ENCODE measurements at regions not wholly inside any gene's neighbourhood (a gene's known extent, or its start where the extent isn't known, plus 50 kb on each side); places are given as distances from the start of the nearest gene placed in this dataset.

- Histone ChIP-seq H3K27ac (ENCODE audit: low read depth in 1 of 2, low read length in 2 of 2) (no peak overlapping the region), H3K4me3 (ENCODE audit: low read length in 2 of 2) (no peak overlapping the region), H3K27me3 (ENCODE audit: control insufficient read depth in 1 of 2, insufficient read depth in 2 of 2, low read length in 1 of 2) (no peaks in the 10 kb centered on the region), H3K4me1 (ENCODE audit: control insufficient read depth in 1 of 2, insufficient read depth in 2 of 2, low read length in 2 of 2) (no peaks in the 10 kb centered on the region), H3K36me3 (ENCODE audit: control insufficient read depth in 1 of 2, insufficient read depth in 2 of 2, low read length in 1 of 2) (no peaks in the 10 kb centered on the region), H3K9me3 (ENCODE audit: control insufficient read depth, low read length) (peaks cover 1% of the 10 kb centered on the region)
- 94 to 96% methylated on average over 1 of the region's 1 CpG for WGBS, 2 donors
- no peak for ATAC-seq (ENCODE audit: low FRiP score)
- DNase-seq: no peak
- intact Hi-C loops (cut with DNase I): no loop called here
Measured at GRCh38 chr2:22748909-22749308, 636.1 kb upstream of the KLHL29 start.

- H3K36me3 ChIP-seq (ENCODE audit: control insufficient read depth in 1 of 2, insufficient read depth in 2 of 2, low read length in 1 of 2): no peaks in the 10 kb centered on the region
- H3K27ac ChIP-seq (ENCODE audit: low read depth in 1 of 2, low read length in 2 of 2): no peak overlapping the region
- peaks cover 1% of the 10 kb centered on the region for H3K9me3 ChIP-seq (ENCODE audit: control insufficient read depth, low read length)
- H3K4me3 ChIP-seq (ENCODE audit: low read length in 2 of 2): no peak overlapping the region
- no peaks in the 10 kb centered on the region for H3K27me3 ChIP-seq (ENCODE audit: control insufficient read depth in 1 of 2, insufficient read depth in 2 of 2, low read length in 1 of 2)
- ATAC-seq (ENCODE audit: low FRiP score): no peak
- DNase-seq: no peak
- intact Hi-C loops (cut with DNase I): no loop called here
- 85% methylated on average over 7 of the region's 7 CpGs for WGBS, 2 donors
- H3K4me1 ChIP-seq (ENCODE audit: control insufficient read depth in 1 of 2, insufficient read depth in 2 of 2, low read length in 2 of 2): no peaks in the 10 kb centered on the region
Measured at GRCh38 chr2:22753476-22753875, 631.5 kb upstream of the KLHL29 start.

- H3K27ac ChIP-seq (ENCODE audit: low read depth in 1 of 2, low read length in 2 of 2): no peak overlapping the region
- no peak for DNase-seq
- no peak overlapping the region for H3K4me3 ChIP-seq (ENCODE audit: low read length in 2 of 2)
- 83 to 87% methylated on average over 9 of the region's 9 CpGs for WGBS, 2 donors
- intact Hi-C loops (cut with DNase I): no loop called here
- no peaks in the 10 kb centered on the region for H3K36me3 ChIP-seq (ENCODE audit: control insufficient read depth in 1 of 2, insufficient read depth in 2 of 2, low read length in 1 of 2)
- H3K27me3 ChIP-seq (ENCODE audit: control insufficient read depth in 1 of 2, insufficient read depth in 2 of 2, low read length in 1 of 2): no peaks in the 10 kb centered on the region
- ATAC-seq (ENCODE audit: low FRiP score): no peak
- H3K4me1 ChIP-seq (ENCODE audit: control insufficient read depth in 1 of 2, insufficient read depth in 2 of 2, low read length in 2 of 2): no peaks in the 10 kb centered on the region
- H3K9me3 ChIP-seq (ENCODE audit: control insufficient read depth, low read length): peaks cover 1% of the 10 kb centered on the region
Measured at GRCh38 chr2:22756276-22757043, 628.5 kb upstream of the KLHL29 start.

- Histone ChIP-seq H3K9me3 (ENCODE audit: control insufficient read depth, low read length) (no peaks in the 10 kb centered on the region), H3K4me3 (ENCODE audit: low read length in 2 of 2) (no peak overlapping the region), H3K36me3 (ENCODE audit: control insufficient read depth in 1 of 2, insufficient read depth in 2 of 2, low read length in 1 of 2) (no peaks in the 10 kb centered on the region), H3K27me3 (ENCODE audit: control insufficient read depth in 1 of 2, insufficient read depth in 2 of 2, low read length in 1 of 2) (no peaks in the 10 kb centered on the region), H3K27ac (ENCODE audit: low read depth in 1 of 2, low read length in 2 of 2) (no peak overlapping the region), H3K4me1 (ENCODE audit: control insufficient read depth in 1 of 2, insufficient read depth in 2 of 2, low read length in 2 of 2) (no peaks in the 10 kb centered on the region)
- WGBS, 2 donors: 52 to 66% methylated on average over 3 of the region's 3 CpGs
- ATAC-seq (ENCODE audit: low FRiP score): no peak
- no peak for DNase-seq
- intact Hi-C loops (cut with DNase I): no loop called here
Measured at GRCh38 chr2:22769497-22769896, 615.5 kb upstream of the KLHL29 start.

GRCh38 chr2:22784566-22784965 is 600.4 kb upstream of the KLHL29 start:
- intact Hi-C loops (cut with DNase I): no loop called here
- WGBS, 2 donors: 8 to 26% methylated on average over 5 of the region's 5 CpGs
- H3K27ac ChIP-seq (ENCODE audit: low read depth in 1 of 2, low read length in 2 of 2): no peak overlapping the region
- no peak overlapping the region for H3K4me3 ChIP-seq (ENCODE audit: low read length in 2 of 2)
- no peak for DNase-seq
- ATAC-seq (ENCODE audit: low FRiP score): no peak
- no peaks in the 10 kb centered on the region for H3K4me1 ChIP-seq (ENCODE audit: control insufficient read depth in 1 of 2, insufficient read depth in 2 of 2, low read length in 2 of 2)
- no peaks in the 10 kb centered on the region for H3K27me3 ChIP-seq (ENCODE audit: control insufficient read depth in 1 of 2, insufficient read depth in 2 of 2, low read length in 1 of 2)
- H3K9me3 ChIP-seq (ENCODE audit: control insufficient read depth, low read length): no peaks in the 10 kb centered on the region
- no peaks in the 10 kb centered on the region for H3K36me3 ChIP-seq (ENCODE audit: control insufficient read depth in 1 of 2, insufficient read depth in 2 of 2, low read length in 1 of 2)

GRCh38 chr2:22786817-22787216 is 598.2 kb upstream of the KLHL29 start:
- no peak for DNase-seq
- 82 to 85% methylated on average over 2 of the region's 2 CpGs for WGBS, 2 donors
- intact Hi-C loops (cut with DNase I): no loop called here

GRCh38 chr2:22787745-22788144 is 597.2 kb upstream of the KLHL29 start:
- DNase-seq: no peak
- H3K9me3 ChIP-seq (ENCODE audit: control insufficient read depth, low read length): no peaks in the 10 kb centered on the region
- WGBS, 2 donors: 69 to 72% methylated on average over 1 of the region's 1 CpG
- H3K27ac ChIP-seq (ENCODE audit: low read depth in 1 of 2, low read length in 2 of 2): no peak overlapping the region
- no peak for ATAC-seq (ENCODE audit: low FRiP score)
- intact Hi-C loops (cut with DNase I): no loop called here
- H3K4me1 ChIP-seq (ENCODE audit: control insufficient read depth in 1 of 2, insufficient read depth in 2 of 2, low read length in 2 of 2): no peaks in the 10 kb centered on the region
- no peaks in the 10 kb centered on the region for H3K36me3 ChIP-seq (ENCODE audit: control insufficient read depth in 1 of 2, insufficient read depth in 2 of 2, low read length in 1 of 2)
- H3K27me3 ChIP-seq (ENCODE audit: control insufficient read depth in 1 of 2, insufficient read depth in 2 of 2, low read length in 1 of 2): no peaks in the 10 kb centered on the region
- H3K4me3 ChIP-seq (ENCODE audit: low read length in 2 of 2): no peak overlapping the region

More at GRCh38 chr2:22786817-22787216, 598.2 kb upstream of the KLHL29 start:
- Histone ChIP-seq H3K27ac (ENCODE audit: low read depth in 1 of 2, low read length in 2 of 2) (no peak overlapping the region), H3K27me3 (ENCODE audit: control insufficient read depth in 1 of 2, insufficient read depth in 2 of 2, low read length in 1 of 2) (no peaks in the 10 kb centered on the region), H3K4me1 (ENCODE audit: control insufficient read depth in 1 of 2, insufficient read depth in 2 of 2, low read length in 2 of 2) (no peaks in the 10 kb centered on the region), H3K9me3 (ENCODE audit: control insufficient read depth, low read length) (no peaks in the 10 kb centered on the region), H3K36me3 (ENCODE audit: control insufficient read depth in 1 of 2, insufficient read depth in 2 of 2, low read length in 1 of 2) (no peaks in the 10 kb centered on the region), H3K4me3 (ENCODE audit: low read length in 2 of 2) (no peak overlapping the region)
- ATAC-seq (ENCODE audit: low FRiP score): no peak

GRCh38 chr2:22788749-22789327 is 596.1 kb upstream of the KLHL29 start:
- Histone ChIP-seq H3K4me1 (ENCODE audit: control insufficient read depth in 1 of 2, insufficient read depth in 2 of 2, low read length in 2 of 2) (no peaks in the 10 kb centered on the region), H3K27me3 (ENCODE audit: control insufficient read depth in 1 of 2, insufficient read depth in 2 of 2, low read length in 1 of 2) (no peaks in the 10 kb centered on the region), H3K27ac (ENCODE audit: low read depth in 1 of 2, low read length in 2 of 2) (no peak overlapping the region), H3K9me3 (ENCODE audit: control insufficient read depth, low read length) (no peaks in the 10 kb centered on the region), H3K36me3 (ENCODE audit: control insufficient read depth in 1 of 2, insufficient read depth in 2 of 2, low read length in 1 of 2) (no peaks in the 10 kb centered on the region), H3K4me3 (ENCODE audit: low read length in 2 of 2) (no peak overlapping the region)
- 45 to 54% methylated on average over 7 of the region's 7 CpGs for WGBS, 2 donors
- ATAC-seq (ENCODE audit: low FRiP score) (no peak), DNase-seq (no peak)
- intact Hi-C loops (cut with DNase I): no loop called here

- no peak overlapping the region for H3K4me3 ChIP-seq (ENCODE audit: low read length in 2 of 2)
- peaks cover 3% of the 10 kb centered on the region for H3K9me3 ChIP-seq (ENCODE audit: control insufficient read depth, low read length)
- H3K27ac ChIP-seq (ENCODE audit: low read depth in 1 of 2, low read length in 2 of 2): no peak overlapping the region
- intact Hi-C loops (cut with DNase I): no loop called here
- ATAC-seq (ENCODE audit: low FRiP score) (no peak), DNase-seq (no peak)
- 30 to 37% methylated on average over 3 of the region's 3 CpGs for WGBS, 2 donors
- H3K4me1 ChIP-seq (ENCODE audit: control insufficient read depth in 1 of 2, insufficient read depth in 2 of 2, low read length in 2 of 2): no peaks in the 10 kb centered on the region
- H3K27me3 ChIP-seq (ENCODE audit: control insufficient read depth in 1 of 2, insufficient read depth in 2 of 2, low read length in 1 of 2): no peaks in the 10 kb centered on the region
- H3K36me3 ChIP-seq (ENCODE audit: control insufficient read depth in 1 of 2, insufficient read depth in 2 of 2, low read length in 1 of 2): no peaks in the 10 kb centered on the region
Measured at GRCh38 chr2:22795287-22795866, 589.6 kb upstream of the KLHL29 start.

Data from aorta (tissue), 5 donors.